H1 (cell line): ENCODE measurements at regions not wholly inside any gene's neighbourhood (a gene's known extent, or its start where the extent isn't known, plus 50 kb on each side); places are given as distances from the start of the nearest gene placed in this dataset.

Experiments
- CEBPB ChIP-seq: IDR thresholded peaks from 2 replicates; pipeline ENCODE4 v1.6.1; 2012; ENCODE audit warnings: low read depth, low read length
- EZH2 ChIP-seq: fragments of 200-600 bp; sonication (generic); IDR thresholded peaks from 2 replicates; pipeline ENCODE4 v1.7.1; 2012; ENCODE audit warnings: low read depth, mild to moderate bottlenecking, moderate library complexity, low read length, inconsistent platforms; ENCODE audit not compliant: severe bottlenecking
- JUND ChIP-seq: IDR thresholded peaks from 2 replicates; pipeline ENCODE4 v1.6.1; 2011; ENCODE audit warnings: mild to moderate bottlenecking, improper control_type of control experiment, low read length
- RAD21 ChIP-seq, 2 experiments: IDR thresholded peaks in 1 of 2; conservative IDR thresholded peaks in 1 of 2; 2 replicates each; pipeline ENCODE4 v1.6.1; 2011; ENCODE audit warnings: low read depth in 2 of 2, low read length in 2 of 2, improper control_type of control experiment in 1 of 2, inconsistent platforms in 1 of 2, mild to moderate bottlenecking in 1 of 2, moderate library complexity in 1 of 2
- SP1 ChIP-seq: IDR thresholded peaks from 2 replicates; pipeline ENCODE4 v1.6.1; 2011; ENCODE audit warnings: low read depth, low read length
- TF ChIP-seq, protein P1 (sequence below): IDR thresholded peaks from 2 replicates; pipeline ENCODE4 v1.6.1; 2012; ENCODE audit warnings: inconsistent platforms

DNA sequence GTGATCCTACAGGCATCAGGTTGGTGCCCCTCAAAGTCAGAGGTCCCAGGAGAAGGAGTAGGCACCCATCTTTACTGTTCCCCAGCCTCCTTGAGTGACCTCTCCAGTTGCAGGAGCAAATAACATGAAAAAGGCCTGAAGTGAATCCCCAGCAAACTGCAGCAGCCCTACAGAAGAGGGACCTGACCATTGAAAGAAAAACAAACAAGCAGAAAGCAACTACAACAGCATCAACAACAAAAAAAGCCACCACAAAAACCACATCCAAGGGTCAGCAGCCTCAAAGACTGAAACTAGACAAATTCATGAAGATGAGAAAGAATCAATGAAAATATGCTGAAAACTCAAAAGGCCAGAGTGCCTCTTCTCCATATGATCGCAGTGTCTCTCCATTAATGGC lies 128.7 kb downstream of the ANKRD50 start:
- TF ChIP-seq JUND (no peak), RAD21 (IDR thresholded peaks at IDR 0.05 in 1 of 2, conservative IDR thresholded peaks at IDR 0.05 in 1 of 2; ENCODE audit: low read depth in 2 of 2, low read length in 2 of 2) (no peak), EZH2 (no peak), CEBPB (no peak), SP1 (no peak)
- TF ChIP-seq, protein P1, sequence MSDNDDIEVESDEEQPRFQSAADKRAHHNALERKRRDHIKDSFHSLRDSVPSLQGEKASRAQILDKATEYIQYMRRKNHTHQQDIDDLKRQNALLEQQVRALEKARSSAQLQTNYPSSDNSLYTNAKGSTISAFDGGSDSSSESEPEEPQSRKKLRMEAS, result no peak
